OCI-LY3 (cell line): ENCODE measurements at regions not wholly inside any gene's neighbourhood (a gene's known extent, or its start where the extent isn't known, plus 50 kb on each side); places are given as distances from the start of the nearest gene placed in this dataset.

Source experiments
- H2AFZ ChIP-seq: fragments of 200-600, 300-600 bp; shearing (Covaris generic); 2 replicates; pipeline ENCODE4 v1.6.0; 2014; ENCODE audit warnings: antibody characterized with exemption, low read depth, low read length
- H3K27ac ChIP-seq: fragments of 200-600, 300-600 bp; sonication (generic); 2 replicates; pipeline ENCODE4 v1.5.1; 2014; ENCODE audit warnings: mild to moderate bottlenecking, low read length, moderate library complexity, mixed read lengths
- H3K27me3 ChIP-seq: fragments of 200-600, 300-600 bp; sonication (generic); 2 replicates; pipeline ENCODE4 v1.6.1; 2014; ENCODE audit warnings: low read depth, low read length, mixed read lengths
- H3K36me3 ChIP-seq: fragments of 200-600, 300-600 bp; sonication (generic); replicated peaks from 2 replicates; pipeline ENCODE3; 2014; ENCODE audit warnings: low read depth, low read length, mixed read lengths
- H3K4me1 ChIP-seq: fragments of 300-600, 200-600 bp; sonication (generic); 2 replicates; pipeline ENCODE4 v1.6.1; 2014; ENCODE audit warnings: low read length, mixed read lengths
- H3K4me2 ChIP-seq: fragments of 200-600, 300-600 bp; sonication (generic); 2 replicates; pipeline ENCODE4 v1.6.1; 2014; ENCODE audit warnings: low read length, mixed read lengths
- H3K4me3 ChIP-seq: fragments of 300-600, 200-600 bp; sonication (generic); 2 replicates; pipeline ENCODE4 v1.5.1; 2014; ENCODE audit warnings: antibody characterized with exemption, mild to moderate bottlenecking, low read length, moderate library complexity
- H3K79me2 ChIP-seq: fragments of 300-600, 200-600 bp; shearing (Covaris generic); 2 replicates; pipeline ENCODE4 v1.6.1; 2014; ENCODE audit warnings: mild to moderate bottlenecking, low read length, mixed read lengths
- H3K9ac ChIP-seq: fragments of 300-600, 200-600 bp; shearing (Covaris generic); 2 replicates; pipeline ENCODE4 v1.6.0; 2014; ENCODE audit warnings: mild to moderate bottlenecking, low read length, moderate library complexity
- H3K9me3 ChIP-seq: fragments of 200-600, 300-600 bp; shearing (Covaris generic); 2 replicates; pipeline ENCODE4 v1.6.1; 2014; ENCODE audit warnings: low read length, mixed read lengths; ENCODE audit not compliant: insufficient read depth
- H4K20me1 ChIP-seq: fragments of 200-600, 300-600 bp; sonication (generic); 2 replicates; pipeline ENCODE4 v1.6.1; 2016; ENCODE audit warnings: low read length, mixed read lengths; ENCODE audit not compliant: insufficient read depth
- EZH2phosphoT487 ChIP-seq: fragments of 200-600 bp; shearing (Covaris generic); IDR thresholded peaks from 2 replicates; pipeline ENCODE4 v1.6.1; 2018; ENCODE audit warnings: antibody characterized with exemption, mixed run types, low read depth
- TF ChIP-seq, protein P1 (sequence below): fragments of 200-600, 300-600 bp; sonication (generic); IDR thresholded peaks from 2 replicates; pipeline ENCODE4 v1.5.1; 2014; ENCODE audit warnings: antibody characterized with exemption, low read length, low read depth

DNA sequence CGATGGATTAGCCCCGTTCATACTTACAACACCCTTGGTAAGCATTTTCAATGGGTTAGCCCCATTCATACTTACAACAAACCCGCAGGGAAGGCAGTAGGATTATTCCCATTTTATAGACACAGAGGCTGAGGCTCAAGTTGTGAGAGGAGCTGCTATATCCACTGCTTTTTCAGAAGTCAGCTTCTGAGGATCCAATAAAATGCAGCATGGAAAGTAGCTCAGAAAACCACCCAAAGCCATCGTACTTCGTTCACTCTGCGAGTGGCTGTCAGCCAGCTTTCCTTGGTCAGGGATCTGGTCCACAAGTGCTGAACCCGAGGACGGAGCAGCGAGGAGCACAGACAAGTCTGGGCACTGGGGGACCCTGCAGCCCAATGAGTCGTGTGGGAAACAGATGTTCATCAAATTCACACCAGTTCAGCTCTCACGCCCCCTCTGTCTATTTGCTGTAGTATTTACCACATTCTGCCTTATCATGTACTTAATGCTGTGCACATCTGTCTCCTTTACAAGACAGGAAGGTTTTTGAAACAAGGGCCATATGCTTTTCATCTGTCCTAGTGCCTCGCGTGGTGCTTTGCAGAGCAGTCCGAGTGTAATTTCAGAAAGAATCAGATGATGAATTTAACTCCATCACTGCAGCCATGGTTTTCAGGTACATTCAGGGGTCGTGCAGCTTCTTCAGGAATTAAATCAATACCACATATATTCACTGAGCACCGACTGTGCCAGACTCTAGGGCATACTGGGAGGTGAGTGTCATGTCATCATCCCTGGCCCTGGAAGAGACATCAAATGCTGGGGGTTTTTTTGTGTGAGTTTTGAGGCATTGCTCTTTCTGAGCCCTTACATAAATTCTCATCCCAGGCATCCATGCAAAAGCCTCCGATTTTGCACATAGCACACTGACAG is 256.9 kb downstream of the CDH26 start:
- Histone ChIP-seq H3K4me1 (peaks cover 2% of the 10 kb centered on the region; the same call in 1 of the 2 replicates), H4K20me1 (no peaks in the 10 kb centered on the region), H3K4me3 (no peak overlapping the region), H2AFZ (no peak overlapping the region), H3K9ac (no peak overlapping the region), H3K27me3 (peaks cover 43% of the 10 kb centered on the region), H3K79me2 (no peaks in the 10 kb centered on the region), H3K27ac (no peak overlapping the region), H3K4me2 (no peak overlapping the region), H3K9me3 (no peaks in the 10 kb centered on the region), H3K36me3 (no peaks in the 10 kb centered on the region)
- no peak for TF ChIP-seq EZH2phosphoT487
- TF ChIP-seq, protein P1, sequence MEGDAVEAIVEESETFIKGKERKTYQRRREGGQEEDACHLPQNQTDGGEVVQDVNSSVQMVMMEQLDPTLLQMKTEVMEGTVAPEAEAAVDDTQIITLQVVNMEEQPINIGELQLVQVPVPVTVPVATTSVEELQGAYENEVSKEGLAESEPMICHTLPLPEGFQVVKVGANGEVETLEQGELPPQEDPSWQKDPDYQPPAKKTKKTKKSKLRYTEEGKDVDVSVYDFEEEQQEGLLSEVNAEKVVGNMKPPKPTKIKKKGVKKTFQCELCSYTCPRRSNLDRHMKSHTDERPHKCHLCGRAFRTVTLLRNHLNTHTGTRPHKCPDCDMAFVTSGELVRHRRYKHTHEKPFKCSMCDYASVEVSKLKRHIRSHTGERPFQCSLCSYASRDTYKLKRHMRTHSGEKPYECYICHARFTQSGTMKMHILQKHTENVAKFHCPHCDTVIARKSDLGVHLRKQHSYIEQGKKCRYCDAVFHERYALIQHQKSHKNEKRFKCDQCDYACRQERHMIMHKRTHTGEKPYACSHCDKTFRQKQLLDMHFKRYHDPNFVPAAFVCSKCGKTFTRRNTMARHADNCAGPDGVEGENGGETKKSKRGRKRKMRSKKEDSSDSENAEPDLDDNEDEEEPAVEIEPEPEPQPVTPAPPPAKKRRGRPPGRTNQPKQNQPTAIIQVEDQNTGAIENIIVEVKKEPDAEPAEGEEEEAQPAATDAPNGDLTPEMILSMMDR, result no peak

DNA sequence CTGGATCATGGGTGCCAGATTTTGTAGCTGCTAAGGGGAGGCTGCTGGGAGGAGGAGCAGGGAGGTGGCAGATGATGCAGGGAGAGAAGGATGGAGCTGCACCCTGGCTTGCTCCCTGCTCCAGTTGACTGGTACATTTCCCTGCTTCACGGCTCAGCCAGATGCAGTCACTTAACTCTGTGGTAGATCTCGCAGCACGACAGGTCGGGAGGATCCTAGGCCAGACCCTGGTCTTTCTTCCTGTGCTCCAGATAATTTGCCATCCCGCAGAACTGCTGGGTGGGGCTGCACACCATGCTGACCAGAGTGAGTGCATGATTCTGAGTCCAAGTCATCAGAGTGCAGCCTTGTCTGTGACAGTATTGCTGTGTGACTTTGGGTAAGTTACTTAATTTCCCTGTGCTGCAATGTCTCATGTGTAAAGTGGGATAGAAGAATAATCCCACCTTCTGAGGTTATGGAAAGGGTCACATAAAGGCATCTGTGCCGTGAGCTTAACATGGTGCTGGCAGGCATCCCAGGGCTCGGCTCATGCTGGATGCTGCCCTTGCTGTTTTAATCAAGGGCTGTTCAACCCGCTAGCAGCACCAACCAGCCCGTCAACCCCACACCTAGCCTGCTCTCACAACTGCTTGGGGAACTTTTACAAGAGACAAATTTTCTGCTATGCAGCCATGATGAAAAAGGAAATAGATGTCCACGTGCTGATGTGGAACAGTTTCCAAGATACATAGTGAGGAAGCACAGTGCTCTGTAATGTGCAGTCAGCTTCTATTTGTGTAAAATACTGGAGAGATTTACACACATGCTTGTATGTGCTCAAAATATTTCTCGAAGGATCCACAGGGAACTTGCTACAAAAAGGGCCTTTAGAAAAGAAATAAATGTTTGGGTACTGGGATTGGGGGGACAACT is 257.9 kb downstream of the CDH26 start:
- no peak overlapping the region for H2AFZ ChIP-seq
- TF ChIP-seq, protein P1, result no peak
- no peak for TF ChIP-seq EZH2phosphoT487
- H3K4me1 ChIP-seq, result peaks cover 2% of the 10 kb centered on the region; the same call in 1 of the 2 replicates
- no peak overlapping the region for H3K4me2 ChIP-seq
- H3K27me3 ChIP-seq, result peaks cover 47% of the 10 kb centered on the region
- H3K79me2 ChIP-seq, result no peaks in the 10 kb centered on the region
- no peaks in the 10 kb centered on the region for H4K20me1 ChIP-seq
- no peaks in the 10 kb centered on the region for H3K36me3 ChIP-seq
- H3K9me3 ChIP-seq, result no peaks in the 10 kb centered on the region
- H3K4me3 ChIP-seq, result no peak overlapping the region
- no peak overlapping the region for H3K9ac ChIP-seq
- no peak overlapping the region for H3K27ac ChIP-seq

DNA sequence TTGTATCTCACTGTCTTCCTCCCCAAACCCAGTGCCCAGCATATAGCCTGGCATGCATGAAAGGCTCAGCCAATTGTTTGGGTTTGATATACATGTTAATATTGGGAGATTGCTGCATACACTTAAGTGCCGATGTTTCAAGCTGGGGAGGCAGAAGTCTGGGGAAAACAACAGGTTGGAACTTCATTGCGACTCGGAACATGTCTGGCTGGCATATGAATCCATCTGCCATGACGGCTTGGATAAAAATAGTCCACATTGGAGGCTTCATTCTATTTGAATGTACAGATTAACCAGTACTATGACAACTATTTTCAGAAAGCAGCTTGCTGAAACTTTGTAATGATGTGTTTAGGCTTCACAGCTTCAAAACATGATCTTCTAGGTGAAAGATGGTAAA is 261.0 kb downstream of the CDH26 start:
- no peaks in the 10 kb centered on the region for H3K36me3 ChIP-seq

More for the DNA sequence above, 261.0 kb downstream of the CDH26 start:
- H2AFZ ChIP-seq, result no peak overlapping the region
- no peaks in the 10 kb centered on the region for H3K4me1 ChIP-seq
- H3K4me2 ChIP-seq, result no peak overlapping the region
- no peaks in the 10 kb centered on the region for H4K20me1 ChIP-seq
- H3K9ac ChIP-seq, result no peak overlapping the region
- H3K79me2 ChIP-seq, result no peaks in the 10 kb centered on the region
- no peak overlapping the region for H3K27ac ChIP-seq
- H3K9me3 ChIP-seq, result no peaks in the 10 kb centered on the region
- TF ChIP-seq EZH2phosphoT487, result no peak
- TF ChIP-seq, protein P1, result no peak
- H3K27me3 ChIP-seq, result peaks cover 47% of the 10 kb centered on the region
- no peak overlapping the region for H3K4me3 ChIP-seq
